Upper lobe of left lung (tissue), 4 donors: ENCODE measurements at regions not wholly inside any gene's neighbourhood (a gene's known extent, or its start where the extent isn't known, plus 50 kb on each side); places are given as distances from the start of the nearest gene placed in this dataset.

Source experiments
- CTCF ChIP-seq, 6 experiments: fragments of 450-650 bp in 4 of 6; fragments of 200-600 bp in 2 of 6; sonication (generic) in 2 of 6; IDR thresholded peaks; one replicate each; pipeline ENCODE4 v1.5.1; 2016 to 2019; ENCODE audit warnings: antibody characterized with exemption in 6 of 6
- EP300 ChIP-seq, 4 donors: sonication (generic); formaldehyde crosslinking; IDR thresholded peaks; one replicate each; pipeline ENCODE4 v1.5.1; 2017; ENCODE audit warnings: antibody characterized with exemption in 4 of 4, control low read depth in 2 of 4
- POLR2A ChIP-seq, 4 donors: fragments of 450-650 bp; IDR thresholded peaks; one replicate each; pipeline ENCODE4 v1.5.1; 2016 to 2017; ENCODE audit warnings: antibody characterized with exemption in 4 of 4, mild to moderate bottlenecking in 2 of 4

- TF ChIP-seq CTCF (IDR thresholded peaks at IDR 0.05): no peak
- no peak for TF ChIP-seq POLR2A (IDR thresholded peaks at IDR 0.05)
- no peak for TF ChIP-seq EP300 (IDR thresholded peaks at IDR 0.05)
Observed at GRCh38 chr5:111627862-111628261, 115.5 kb upstream of the STARD4 start.
